ENCODE measurements at regions not wholly inside any gene's neighbourhood (a gene's known extent, or its start where the extent isn't known, plus 50 kb on each side); places are given as distances from the start of the nearest gene placed in this dataset.
"Not testable (repeated sequence)": the region's sequence is repeated elsewhere in the genome, so short reads cannot be mapped to it uniquely, and the experiment has no call there.

DNA sequence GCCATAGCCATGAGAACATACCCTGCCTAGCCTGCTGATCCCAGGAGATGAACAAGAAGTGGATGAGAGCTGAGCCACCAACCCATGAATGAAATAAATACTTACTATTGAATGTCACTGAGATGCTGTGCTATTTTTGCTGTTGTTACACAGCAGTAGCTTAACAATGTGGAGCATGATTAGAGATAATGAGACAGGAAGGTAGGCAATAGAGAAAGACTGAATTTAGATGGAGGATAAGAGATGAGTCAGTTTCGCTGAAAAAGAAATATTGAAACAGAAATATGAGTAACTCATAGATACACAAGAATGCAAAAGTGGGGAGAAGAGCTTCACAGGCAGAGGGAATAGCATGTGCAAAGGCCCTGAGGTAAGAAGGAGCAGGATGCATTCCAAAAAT lies 94.9 kb upstream of the TOP1 start:
- no peak for DNase-seq (ENCODE audit: low read depth)

- no peak for DNase-seq (ENCODE audit: low read depth)
These were observed 90.6 kb upstream of the TOP1 start for GRCh38 chr20:40938020-40938419.

GRCh38 chr20:40939667-40940066 lies 89.0 kb upstream of the TOP1 start:
- no peak for DNase-seq (ENCODE audit: low read depth)

- DNase-seq (ENCODE audit: low read depth): no peak
These were observed 87.5 kb upstream of the TOP1 start for GRCh38 chr20:40941133-40941610.

- no peak for DNase-seq (ENCODE audit: low read depth)
These were observed 86.6 kb upstream of the TOP1 start for GRCh38 chr20:40942006-40942405.

DNA sequence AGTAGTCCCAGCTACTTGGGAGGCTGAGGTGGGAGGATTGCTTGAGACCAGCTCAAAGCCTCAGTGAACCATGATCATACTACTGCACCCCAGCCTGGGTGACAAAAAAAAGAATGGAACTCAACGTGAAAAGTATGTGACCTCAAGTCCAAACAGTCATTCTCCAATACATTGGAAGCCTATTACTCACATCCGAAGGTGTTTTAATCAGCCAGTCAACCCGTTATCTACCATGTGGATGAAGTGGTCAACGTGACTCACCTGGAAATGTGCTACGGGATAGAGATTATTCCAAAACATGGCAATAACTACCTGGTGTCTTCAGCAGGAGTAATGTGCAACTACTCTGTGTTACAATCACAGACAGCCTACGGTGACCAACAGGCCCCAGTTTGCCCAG lies 85.8 kb upstream of the TOP1 start:
- no peak for DNase-seq (ENCODE audit: low read depth)

- no peak for DNase-seq (ENCODE audit: low read depth)
These were observed 85.0 kb upstream of the TOP1 start for GRCh38 chr20:40943591-40943990.

DNA sequence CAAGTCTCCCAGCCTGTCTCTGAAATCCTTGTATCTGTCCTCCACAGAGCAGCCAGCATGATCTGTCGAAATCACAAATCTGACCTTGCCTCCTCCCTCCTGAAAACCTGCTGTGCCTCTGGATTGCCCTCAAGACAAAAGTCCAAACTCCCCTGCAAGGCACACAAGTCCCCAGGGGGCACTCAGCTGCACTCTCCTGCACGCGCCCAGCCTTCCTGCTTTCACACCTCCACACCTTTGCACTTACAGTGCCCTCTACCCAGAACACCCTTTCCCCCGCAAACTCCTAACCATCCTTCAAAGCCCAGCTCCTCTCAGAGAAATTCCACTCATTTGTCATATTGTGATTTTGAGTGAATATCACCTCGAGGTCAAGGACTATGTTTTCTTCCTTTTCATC lies 83.4 kb upstream of the TOP1 start:
- DNase-seq (ENCODE audit: low read depth): no peak

GRCh38 chr20:40945754-40946450 lies 82.7 kb upstream of the TOP1 start:
- DNase-seq (ENCODE audit: low read depth): no peak

DNA sequence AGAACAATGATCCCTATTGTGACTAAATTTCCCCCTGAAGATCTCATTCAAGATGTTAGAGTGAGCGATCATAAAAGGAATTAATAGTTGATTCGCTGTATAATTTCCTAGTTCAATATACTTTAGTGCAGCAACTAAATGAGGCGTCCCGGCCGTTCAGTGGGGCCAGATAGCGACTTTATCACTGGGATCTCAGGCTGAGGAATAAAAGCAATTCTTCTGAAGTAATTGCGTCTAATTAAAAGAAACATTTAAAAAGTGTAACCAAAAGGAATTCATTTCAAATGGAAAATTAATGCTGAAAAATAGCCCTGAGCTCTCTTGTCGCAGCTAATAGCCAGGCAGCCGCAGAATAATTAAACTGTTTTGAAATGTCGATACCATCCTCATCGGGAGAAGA lies 82.2 kb upstream of the TOP1 start:
- no peak for DNase-seq (ENCODE audit: low read depth)

DNA sequence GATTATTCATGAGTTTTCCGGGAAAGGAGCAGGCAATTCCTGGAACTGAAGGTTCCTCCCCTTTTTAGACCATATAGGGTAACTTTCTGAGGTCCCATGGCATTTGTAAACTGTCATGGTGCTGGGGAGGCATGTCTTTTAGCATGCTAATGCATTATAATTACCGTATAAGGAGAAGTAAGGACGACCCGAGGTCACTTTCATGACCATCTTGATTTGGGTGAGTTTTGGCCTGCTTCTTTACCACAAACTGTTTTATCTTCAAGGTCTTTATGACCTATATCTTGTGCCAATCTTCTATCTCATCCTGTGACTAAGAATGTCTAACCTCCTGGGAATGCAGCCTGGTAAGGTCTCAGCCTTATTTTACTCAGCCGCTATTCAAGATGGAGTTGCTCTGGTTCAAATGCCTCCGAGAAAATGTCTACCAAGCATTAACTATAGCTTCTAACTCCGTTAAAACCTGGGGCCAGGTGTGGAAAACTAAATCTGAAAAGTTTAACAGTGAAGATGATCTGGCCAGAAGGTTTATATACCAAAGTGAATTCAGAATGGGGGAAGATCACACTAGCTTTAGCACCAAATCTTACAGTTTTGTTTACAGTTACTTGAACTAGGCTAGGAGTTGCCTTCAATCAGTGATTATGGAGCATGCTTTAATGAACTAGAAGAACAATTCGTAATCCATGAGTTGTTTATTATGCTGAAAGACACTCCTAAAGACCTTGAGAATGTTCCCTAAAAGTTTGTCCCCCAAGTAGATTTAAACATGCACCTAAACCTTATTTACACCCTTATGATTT lies 80.0 kb upstream of the TOP1 start:
- DNase-seq (ENCODE audit: low read depth): no peak

GRCh38 chr20:40949346-40949745 lies 79.3 kb upstream of the TOP1 start:
- no peak for DNase-seq (ENCODE audit: low read depth)

DNA sequence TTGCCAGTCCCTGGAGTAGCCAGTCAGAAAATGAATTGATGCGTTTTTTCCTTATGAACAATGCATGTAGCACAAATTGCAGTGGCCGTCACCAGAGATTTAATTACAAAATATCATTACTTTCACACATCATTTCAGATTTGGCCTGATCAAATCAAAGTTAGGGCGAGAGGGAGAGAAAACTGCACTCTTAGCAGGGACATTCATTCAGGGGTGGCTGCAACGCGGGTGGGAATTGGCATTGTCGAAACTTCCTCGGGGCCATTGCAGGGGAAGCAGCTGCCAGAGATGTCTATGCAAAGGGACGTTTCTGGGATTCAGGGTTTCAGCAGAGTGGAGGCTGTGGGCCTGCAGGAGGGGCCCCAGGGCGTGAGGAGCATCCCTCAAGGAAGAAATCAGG lies 76.5 kb upstream of the TOP1 start:
- no peak for DNase-seq (ENCODE audit: low read depth)

- no peak for DNase-seq (ENCODE audit: low read depth)
These were observed 75.2 kb upstream of the TOP1 start for GRCh38 chr20:40953416-40953815.

DNA sequence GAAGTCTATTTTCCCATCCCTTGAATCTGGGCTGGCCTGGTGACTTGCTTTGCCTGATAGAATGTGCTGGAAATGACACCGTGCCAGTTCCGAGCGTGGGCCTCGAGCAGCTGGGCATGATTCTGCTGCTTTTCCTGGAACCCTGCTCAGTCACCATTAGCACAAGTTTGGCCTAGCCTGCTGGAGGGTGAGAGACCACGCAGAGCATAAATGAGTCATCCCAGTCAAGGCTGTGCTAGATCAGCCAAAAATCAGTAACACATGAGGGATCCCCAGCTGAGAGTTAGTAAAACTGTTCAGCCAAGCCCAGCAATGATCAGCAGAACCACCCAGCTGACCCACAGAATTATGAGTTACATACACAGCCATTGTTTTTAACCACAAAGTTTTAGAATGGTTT lies 74.8 kb upstream of the TOP1 start:
- no peak for DNase-seq (ENCODE audit: low read depth)

DNA sequence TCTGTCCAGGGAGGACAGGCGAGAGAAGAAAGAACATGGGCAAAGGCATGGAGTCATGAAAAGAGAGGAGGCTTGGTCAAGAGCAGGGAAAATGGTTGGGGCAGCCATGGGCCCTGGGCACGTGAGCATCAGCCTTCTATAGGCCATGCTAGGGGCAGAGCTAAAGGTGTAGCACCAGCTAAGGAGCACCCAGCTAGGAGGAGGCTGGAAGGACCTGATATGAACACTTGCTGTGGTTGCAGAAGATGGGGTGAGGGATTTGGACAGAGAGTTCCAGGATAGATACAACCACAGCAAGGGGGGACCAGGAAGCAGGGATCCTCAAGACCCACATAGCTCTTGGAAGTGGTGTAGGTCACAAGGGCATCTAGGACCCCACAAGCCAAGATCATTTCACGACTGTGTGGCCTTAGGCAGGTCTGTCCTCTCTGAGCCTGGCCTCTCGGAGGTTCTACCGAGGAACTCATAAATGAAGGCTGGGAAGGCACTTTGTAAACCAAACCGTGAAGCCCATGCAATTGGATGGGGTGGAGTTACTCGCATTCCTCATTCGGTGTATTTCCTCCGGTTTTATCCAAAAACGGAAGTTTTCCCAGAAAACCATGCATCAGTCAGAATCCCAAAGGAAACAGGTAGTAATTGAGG lies 74.0 kb upstream of the TOP1 start:
- DNase-seq (ENCODE audit: low read depth): no peak

DNA sequence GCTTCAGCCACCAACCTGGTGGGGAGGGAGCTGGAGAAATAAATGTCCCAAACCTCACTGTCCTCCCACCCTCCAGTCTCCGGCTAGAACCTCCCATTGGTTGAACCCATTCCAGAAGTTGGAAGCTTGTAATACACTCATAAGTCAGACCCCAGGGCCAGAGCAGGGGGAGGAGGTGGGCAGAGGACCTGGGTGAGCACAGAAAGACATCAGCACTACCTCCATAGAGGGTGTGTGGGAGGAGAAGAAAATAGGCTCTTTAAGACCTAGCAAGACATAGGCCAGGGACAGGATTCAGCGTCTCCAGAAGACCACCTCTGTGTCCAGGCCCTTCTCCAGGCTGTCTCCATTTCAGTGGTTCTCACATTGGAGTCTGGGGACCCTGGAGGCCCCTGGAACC lies 73.3 kb upstream of the TOP1 start:
- no peak for DNase-seq (ENCODE audit: low read depth)

DNA sequence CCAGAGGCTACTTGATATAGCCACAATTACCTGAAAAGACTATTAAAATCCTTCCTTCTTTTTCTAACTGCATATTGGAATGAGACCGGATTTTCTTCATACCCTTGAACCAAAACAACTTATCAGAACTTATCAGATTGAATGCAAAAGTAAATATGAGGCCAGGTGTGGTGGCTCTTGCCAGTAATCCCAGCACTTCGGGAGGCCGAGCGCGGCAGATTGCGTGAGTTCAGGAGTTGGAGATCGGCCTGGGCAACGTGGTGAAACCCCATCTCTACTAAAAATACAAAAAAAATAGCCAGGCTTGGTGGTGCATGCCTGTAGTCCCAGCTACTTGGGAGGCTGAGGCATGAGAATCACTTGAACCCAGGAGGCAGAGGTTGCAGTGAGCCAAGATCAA lies 72.8 kb upstream of the TOP1 start:
- not testable (repeated sequence) for DNase-seq (ENCODE audit: low read depth)

- no peak for DNase-seq (ENCODE audit: low read depth)
These were observed 71.9 kb upstream of the TOP1 start for GRCh38 chr20:40956542-40957264.

DNA sequence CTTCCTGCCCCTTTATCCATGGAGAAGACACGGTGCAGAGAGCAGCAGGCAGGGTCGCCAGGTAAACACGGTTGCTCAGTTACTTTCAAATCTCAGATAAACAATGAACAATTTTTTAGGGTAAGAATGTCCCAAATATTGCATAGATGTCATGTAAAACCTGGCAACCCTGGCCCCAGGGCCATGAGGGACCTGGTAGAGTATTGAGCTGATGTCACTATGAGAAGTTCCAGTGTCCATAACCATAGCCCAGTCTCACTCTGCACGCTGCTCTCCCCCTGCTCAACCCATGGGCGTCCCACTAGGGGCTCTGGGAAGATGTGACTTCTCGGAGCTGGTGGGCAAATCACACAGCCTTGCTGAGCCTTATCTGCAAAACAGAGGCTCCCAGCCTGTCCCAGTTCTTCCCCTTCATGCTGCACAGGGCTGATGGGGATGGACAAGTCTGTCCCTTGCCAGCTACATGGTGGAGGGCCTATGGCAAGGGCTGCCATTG lies 71.3 kb upstream of the TOP1 start:
- DNase-seq (ENCODE audit: low read depth): no peak

DNA sequence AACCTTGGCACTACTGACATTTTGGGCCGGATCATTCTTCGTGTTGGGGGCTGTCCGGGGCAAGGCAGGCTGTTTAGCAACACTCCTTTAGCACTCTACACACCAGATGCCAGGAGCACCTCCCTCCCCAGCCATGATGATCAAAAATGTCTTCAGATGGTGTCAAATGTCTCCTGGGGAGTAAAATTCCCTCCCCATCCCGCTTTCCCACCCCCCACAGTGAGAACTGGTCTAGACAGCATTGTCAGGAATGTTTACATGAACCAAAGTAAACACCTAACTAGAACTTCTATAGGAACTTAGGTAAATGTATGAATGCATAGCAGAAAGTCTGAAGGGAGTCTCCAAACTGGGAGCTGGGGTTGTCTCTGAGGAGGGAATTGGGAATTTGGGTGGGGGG lies 70.0 kb upstream of the TOP1 start:
- DNase-seq (ENCODE audit: low read depth): no peak

All from non-pigmented ciliary epithelial cell (primary cell).